Fibroblast of peridontal ligament (primary cell): ENCODE measurements at regions not wholly inside any gene's neighbourhood (a gene's known extent, or its start where the extent isn't known, plus 50 kb on each side); places are given as distances from the start of the nearest gene placed in this dataset.
"Not testable (repeated sequence)": the region's sequence is repeated elsewhere in the genome, so short reads cannot be mapped to it uniquely, and the experiment has no call there.

Source experiments
- DNase-seq: peaks from one replicate; pipeline ENCODE4 v3.0.0-alpha.2; 2010; ENCODE audit errors: extremely low read depth

GRCh38 chr4:160082432-160083207 is 979.7 kb downstream of the RAPGEF2 start:
- no peak for DNase-seq

GRCh38 chr4:160091631-160092030 is 988.8 kb downstream of the RAPGEF2 start:
- no peak for DNase-seq

- no peak for DNase-seq
These were observed 997.4 kb downstream of the RAPGEF2 start for GRCh38 chr4:160100316-160100715.

GRCh38 chr4:160110891-160111290 is 1008.0 kb downstream of the RAPGEF2 start:
- DNase-seq, result no peak

- DNase-seq, result no peak
These were observed 1014.8 kb downstream of the RAPGEF2 start for GRCh38 chr4:160117686-160118085.

GRCh38 chr4:160125576-160126287 is 1022.9 kb downstream of the RAPGEF2 start:
- DNase-seq, result not testable (repeated sequence)

GRCh38 chr4:160127211-160127610 is 1024.3 kb downstream of the RAPGEF2 start:
- DNase-seq, result no peak

GRCh38 chr4:160129439-160129838 is 1026.6 kb downstream of the RAPGEF2 start:
- no peak for DNase-seq

- DNase-seq, result no peak
These were observed 1033.1 kb downstream of the RAPGEF2 start for GRCh38 chr4:160136021-160136420.

GRCh38 chr4:160141206-160141605 is 1038.3 kb downstream of the RAPGEF2 start:
- no peak for DNase-seq

GRCh38 chr4:160142579-160142978 is 1039.7 kb downstream of the RAPGEF2 start:
- no peak for DNase-seq

- DNase-seq, result no peak
These were observed 1040.7 kb downstream of the RAPGEF2 start for GRCh38 chr4:160143574-160143973.

- DNase-seq, result no peak
These were observed 1056.6 kb downstream of the RAPGEF2 start for GRCh38 chr4:160159457-160159856.

GRCh38 chr4:160161026-160161425 is 1058.1 kb downstream of the RAPGEF2 start:
- DNase-seq, result no peak

- DNase-seq, result no peak
These were observed 1072.3 kb downstream of the RAPGEF2 start for GRCh38 chr4:160175064-160175643.

GRCh38 chr4:160180211-160180610 is 1077.3 kb downstream of the RAPGEF2 start:
- DNase-seq, result peak; percentile 1

GRCh38 chr4:160182727-160183126 is 1079.8 kb downstream of the RAPGEF2 start:
- no peak for DNase-seq

GRCh38 chr4:160184884-160185283 is 1082.0 kb downstream of the RAPGEF2 start:
- no peak for DNase-seq

- DNase-seq, result no peak
These were observed 1090.9 kb downstream of the RAPGEF2 start for GRCh38 chr4:160193787-160194186.

- DNase-seq, result no peak
These were observed 1091.8 kb downstream of the RAPGEF2 start for GRCh38 chr4:160194716-160195115.

- DNase-seq, result no peak
These were observed 1099.9 kb downstream of the RAPGEF2 start for GRCh38 chr4:160202802-160203201.

- DNase-seq, result no peak
These were observed 1109.2 kb downstream of the RAPGEF2 start for GRCh38 chr4:160212078-160212477.

GRCh38 chr4:160213366-160213765 is 1110.5 kb downstream of the RAPGEF2 start:
- no peak for DNase-seq
